NCI-H1092 (cell line): ENCODE measurements at regions not wholly inside any gene's neighbourhood (a gene's known extent, or its start where the extent isn't known, plus 50 kb on each side); places are given as distances from the start of the nearest gene placed in this dataset.
"Not testable (repeated sequence)": the region's sequence is repeated elsewhere in the genome, so short reads cannot be mapped to it uniquely, and the experiment has no call there.

Experiments
- DNase-seq: peaks from one replicate; lab custom pipeline; 2025; lab: John Stamatoyannopoulos, UW

DNA sequence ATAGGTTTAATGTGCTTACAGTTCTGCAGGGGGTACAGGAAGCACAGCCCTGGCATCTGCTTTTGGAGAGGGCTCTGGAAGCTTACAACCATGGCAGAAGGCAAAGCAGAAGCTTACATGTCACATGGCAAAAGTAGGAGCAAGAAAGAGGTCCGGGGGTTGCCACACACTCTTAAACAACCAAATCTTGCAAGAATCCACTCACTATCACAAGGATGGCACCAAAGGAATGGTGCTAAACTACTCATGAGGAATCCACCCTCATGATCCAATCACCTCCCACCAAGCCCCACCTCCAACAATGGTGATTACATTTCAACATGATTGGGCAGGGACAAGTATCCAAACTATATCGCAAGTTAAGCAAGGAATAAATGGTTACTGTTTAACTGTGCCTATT lies 255.8 kb upstream of the AVPR1A start:
- no peak for DNase-seq

DNA sequence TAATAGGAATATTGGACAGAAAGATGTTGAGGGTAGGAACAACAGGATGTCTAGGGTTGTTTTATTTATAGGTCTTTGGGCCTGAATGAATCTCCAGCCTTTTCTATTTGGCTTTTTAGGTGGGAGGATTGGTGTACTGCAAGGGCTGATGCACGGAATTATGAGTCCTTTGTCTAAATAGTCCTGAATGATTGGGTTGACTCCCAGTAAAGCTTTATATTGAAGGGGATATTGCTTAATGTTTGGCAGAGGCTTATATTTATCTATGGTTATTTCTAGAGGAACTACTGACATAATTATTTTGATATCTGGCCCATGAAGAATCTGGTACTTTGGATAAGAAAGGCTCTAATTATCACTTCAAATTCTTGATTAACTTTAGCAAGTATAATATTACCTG lies 253.6 kb upstream of the AVPR1A start:
- no peak for DNase-seq

GRCh38 chr12:63403256-63403655 lies 252.3 kb upstream of the AVPR1A start:
- DNase-seq = no peak

DNA sequence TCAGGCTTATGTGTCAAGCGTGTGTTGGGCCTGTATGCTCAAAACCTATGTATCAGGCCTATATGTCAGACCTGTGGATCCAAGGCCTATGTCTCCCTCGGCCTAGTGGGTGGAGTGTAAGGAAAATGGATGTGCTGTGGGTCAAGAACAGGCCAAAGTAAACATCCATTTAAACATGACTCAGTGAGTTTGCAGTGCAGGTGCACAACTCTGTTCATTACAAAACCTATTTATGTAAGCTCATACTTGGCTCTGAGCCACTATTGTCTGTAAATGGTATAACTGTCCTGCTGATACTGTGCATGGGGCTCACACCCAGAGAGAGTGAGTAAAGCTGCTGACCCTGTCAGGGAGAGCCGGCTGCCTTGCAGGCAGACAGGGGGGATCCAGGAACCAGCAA lies 249.7 kb upstream of the AVPR1A start:
- peak; percentile 7 for DNase-seq

GRCh38 chr12:63400318-63400717 lies 249.3 kb upstream of the AVPR1A start:
- no peak for DNase-seq

DNA sequence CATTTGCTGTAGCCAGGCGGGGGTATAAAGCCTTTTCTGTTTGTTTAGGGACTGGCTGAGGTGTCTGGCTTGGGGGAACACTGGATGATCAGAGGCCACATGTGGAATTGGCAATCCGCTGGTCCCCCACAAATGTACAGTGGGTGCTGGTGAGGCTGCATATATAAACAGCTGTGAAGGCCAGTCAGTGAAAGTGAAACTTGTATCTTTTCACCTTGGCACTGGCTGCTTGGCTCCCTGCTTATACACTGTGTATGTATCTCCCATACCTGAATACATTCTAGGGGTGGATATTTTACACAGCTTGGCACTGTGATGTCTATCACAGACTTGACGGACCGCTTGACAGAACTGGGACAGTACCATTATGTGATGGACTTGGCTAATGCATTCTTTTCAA lies 246.8 kb upstream of the AVPR1A start:
- DNase-seq = no peak

DNA sequence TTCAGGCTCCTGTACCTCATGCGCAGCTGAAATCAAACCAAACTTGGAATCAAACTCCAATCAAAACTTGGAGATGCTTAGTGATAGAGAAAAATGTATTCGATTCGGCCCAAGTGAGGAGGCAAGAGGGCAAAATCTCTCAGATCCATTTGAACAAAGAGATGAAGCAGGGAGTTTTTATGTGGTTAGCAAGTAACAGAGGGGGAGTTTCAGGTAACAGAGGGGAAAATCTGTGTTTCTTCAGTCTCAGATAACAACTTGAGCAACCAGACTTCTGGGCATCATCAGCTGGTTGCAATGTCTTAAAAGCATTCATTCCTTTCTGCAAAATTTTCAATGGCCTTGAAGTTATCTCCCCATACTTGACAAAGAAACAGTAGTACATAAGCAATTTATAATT lies 245.1 kb upstream of the AVPR1A start:
- DNase-seq = no peak

GRCh38 chr12:63394983-63395382 lies 244.0 kb upstream of the AVPR1A start:
- no peak for DNase-seq

DNA sequence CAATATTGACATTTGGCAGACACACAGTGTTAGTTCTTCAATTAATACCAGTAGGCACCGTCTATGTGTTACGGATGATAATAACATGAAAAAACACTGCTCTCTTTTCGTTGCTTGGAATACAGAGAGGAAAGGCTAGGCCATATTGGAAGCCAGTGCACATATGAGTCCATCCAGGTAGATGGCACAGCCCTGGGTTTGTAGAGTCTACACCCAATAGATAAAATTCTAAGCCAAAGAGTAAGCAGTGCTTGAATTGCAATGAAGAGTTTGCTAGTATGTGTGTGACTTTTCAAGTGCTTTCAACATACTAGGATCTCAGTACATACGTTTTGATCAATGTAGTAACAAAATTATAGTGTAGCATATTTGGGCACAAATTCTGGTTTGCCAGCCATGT lies 243.3 kb upstream of the AVPR1A start:
- no peak for DNase-seq

- no peak for DNase-seq
These were observed 238.2 kb upstream of the AVPR1A start for GRCh38 chr12:63389211-63389610.

GRCh38 chr12:63387771-63388170 lies 236.8 kb upstream of the AVPR1A start:
- DNase-seq = no peak

GRCh38 chr12:63382930-63383329 lies 231.9 kb upstream of the AVPR1A start:
- DNase-seq = no peak

DNA sequence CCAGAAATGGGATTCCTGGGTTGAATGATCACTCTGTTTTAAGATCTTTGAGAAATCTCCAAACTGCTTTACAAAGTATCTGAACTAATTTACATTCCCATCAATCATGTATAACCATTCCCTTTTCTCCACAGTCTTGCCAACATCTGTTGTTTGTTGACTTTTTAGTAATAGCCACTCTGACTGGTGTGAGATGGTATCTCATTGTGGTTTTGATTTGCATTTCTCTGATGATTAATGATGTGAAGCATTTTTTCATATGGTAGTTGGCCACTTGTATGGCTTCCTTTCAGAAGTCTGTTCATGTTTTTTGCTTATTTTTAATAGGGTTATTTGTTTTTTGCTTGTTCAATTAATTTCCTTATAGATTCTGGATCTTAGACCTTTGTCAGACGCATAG lies 211.8 kb upstream of the AVPR1A start:
- no peak for DNase-seq

DNA sequence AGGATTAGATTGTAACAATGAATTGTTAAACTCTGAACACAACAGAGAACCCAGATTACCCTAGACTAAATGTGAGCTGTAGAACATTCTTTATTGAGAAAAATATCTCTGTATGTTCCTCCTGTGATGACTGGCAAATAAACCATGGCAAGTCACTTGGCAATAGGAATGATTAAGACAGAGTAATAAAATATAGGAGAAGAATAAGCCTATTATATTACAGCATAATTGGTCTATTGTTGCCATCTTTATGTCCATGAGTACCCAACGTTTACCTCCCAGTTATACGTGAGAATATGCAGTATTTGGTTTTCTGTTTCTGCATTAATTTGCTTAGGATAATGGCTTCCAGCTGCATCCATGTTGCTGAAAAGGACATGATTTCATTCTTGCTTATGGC lies 211.2 kb upstream of the AVPR1A start:
- no peak for DNase-seq

GRCh38 chr12:63354969-63355368 lies 204.0 kb upstream of the AVPR1A start:
- DNase-seq = no peak

- DNase-seq = no peak
These were observed 202.6 kb upstream of the AVPR1A start for GRCh38 chr12:63353559-63353958.

DNA sequence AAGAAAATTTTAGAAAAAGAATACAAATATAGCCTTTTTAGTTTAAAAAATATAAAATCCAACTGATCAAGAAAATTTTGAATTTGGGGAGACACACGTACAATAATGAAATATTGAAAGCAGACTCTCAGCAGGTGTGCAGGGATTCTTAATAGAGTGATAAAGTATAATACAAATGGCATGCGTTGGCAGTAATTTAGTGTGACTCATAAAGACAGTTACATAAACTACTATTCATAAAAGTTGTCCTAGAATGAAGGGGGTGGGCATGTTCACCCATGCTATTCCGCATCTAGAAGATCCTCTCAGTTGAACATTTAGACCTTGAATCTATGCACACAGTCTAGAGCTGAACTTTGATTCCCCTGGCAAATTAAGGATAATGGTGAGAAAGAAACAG lies 200.4 kb upstream of the AVPR1A start:
- DNase-seq = no peak

DNA sequence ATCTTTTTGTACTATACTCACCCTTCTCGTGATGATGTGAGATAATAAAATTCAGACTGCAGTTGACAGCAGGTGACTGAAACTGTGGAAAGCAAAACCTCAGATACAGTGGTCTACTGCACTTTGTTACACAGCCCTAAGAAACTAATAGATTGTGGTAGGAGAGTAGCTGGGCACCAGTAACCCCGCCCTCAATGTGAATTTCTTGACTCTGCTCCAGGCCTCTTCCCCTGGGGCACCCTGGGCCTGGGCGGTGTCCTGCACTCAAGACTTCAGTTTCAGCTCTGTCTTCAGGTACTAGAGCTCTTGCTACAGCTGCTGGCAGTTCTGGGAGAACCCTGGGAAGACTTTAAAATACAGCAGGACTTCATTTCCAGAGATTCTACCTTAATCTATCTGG lies 197.6 kb upstream of the AVPR1A start:
- DNase-seq = no peak

GRCh38 chr12:63337158-63337557 lies 186.2 kb upstream of the AVPR1A start:
- not testable (repeated sequence) for DNase-seq

DNA sequence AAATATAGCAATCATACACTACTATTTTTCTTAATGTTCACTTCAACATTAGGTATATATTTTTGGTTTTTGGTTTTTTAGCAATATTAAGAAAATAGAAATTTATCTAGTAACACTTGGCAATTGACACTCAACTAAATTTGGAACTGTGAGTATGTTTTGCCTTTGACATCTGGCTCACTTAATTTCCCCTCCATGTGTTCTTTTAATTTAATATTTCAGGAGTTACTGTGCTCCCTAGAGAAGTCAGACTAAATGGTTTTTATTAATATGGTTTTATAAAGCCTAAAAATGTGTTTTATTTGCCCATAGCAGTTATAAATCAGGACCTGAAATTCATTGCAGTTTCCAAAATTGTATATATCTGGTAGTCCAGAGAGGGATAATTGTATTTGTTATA lies 175.3 kb upstream of the AVPR1A start:
- DNase-seq = no peak

DNA sequence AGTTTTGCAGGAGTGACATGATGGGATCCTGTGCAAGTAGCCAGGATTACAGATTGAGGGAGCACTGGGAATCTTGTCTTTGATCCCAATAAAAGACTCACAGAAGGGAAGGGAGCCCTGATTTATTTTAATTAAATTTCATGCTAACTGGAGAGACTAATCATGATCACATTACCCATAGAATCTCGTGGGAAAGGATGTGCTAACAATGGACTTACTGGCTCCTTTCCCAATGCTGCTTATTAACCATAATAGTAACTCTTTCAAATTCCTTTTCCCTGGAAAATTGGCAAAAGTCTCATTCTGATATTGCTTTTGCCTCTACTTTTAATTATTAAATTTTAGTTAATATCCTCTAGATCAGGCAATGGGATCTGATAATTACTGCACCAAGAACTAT lies 174.8 kb upstream of the AVPR1A start:
- DNase-seq = no peak

DNA sequence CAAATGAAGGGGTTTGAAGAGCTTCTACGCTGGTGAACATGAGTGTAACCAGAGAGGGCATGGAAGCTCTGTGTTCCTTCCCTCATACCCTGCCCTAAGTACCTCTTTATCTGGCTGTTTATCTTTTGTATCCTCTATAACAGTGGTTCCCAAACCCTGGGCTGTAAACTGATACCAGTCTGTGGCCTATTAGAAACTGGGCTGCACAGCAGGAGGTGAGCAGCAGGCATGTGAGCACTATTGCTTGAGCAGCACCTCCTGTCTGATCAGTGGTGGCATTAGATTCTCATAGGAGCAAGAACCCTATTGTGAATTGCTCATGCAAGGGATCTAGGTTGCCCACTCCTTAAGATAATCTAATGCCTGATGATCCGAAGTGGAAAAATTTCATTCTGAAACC lies 172.9 kb upstream of the AVPR1A start:
- DNase-seq = no peak

DNA sequence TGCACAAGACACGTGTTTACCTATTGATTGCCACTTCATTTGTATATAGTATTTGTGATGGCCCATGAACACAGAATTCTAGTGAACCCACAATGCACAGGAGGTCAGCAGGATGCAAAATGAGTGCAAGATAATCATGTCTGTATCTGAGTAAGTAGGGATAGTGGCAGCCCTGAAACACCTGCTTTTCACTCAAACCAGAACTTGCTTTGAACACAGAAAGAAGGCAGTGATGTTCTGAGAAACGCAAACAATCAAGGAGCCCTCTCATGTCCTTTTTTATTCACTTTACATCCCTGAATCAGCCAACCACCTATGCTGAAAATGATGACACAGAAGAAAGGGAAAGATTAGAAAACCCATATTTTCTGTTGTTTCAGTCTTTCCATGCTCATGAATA lies 170.4 kb upstream of the AVPR1A start:
- DNase-seq = no peak

- DNase-seq = no peak
These were observed 169.1 kb upstream of the AVPR1A start for GRCh38 chr12:63319936-63320633.

DNA sequence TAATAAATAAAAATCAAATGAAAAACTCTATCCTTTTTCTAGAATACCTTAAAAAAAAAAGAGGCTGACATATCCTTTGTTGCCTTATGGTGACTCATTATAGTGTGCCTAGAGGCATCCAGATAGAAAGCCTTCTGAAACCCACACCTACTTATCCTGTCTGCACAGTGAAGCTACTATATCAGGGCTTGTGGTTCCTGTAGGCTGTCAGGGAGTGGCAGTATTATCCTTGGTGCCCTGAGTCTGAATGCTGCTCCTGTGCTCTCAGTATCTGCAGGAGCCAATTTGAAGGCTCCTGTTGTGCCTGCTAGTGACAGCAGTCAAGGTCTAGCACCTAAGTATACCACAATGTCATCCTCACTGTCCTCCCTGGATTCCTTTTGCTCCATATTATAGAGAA lies 168.4 kb upstream of the AVPR1A start:
- DNase-seq = no peak
